GM12892 (cell line): ENCODE measurements at regions not wholly inside any gene's neighbourhood (a gene's known extent, or its start where the extent isn't known, plus 50 kb on each side); places are given as distances from the start of the nearest gene placed in this dataset.
"Not testable (repeated sequence)": the region's sequence is repeated elsewhere in the genome, so short reads cannot be mapped to it uniquely, and the experiment has no call there.

Source experiments
- POLR2A ChIP-seq: IDR thresholded peaks from 2 replicates; pipeline ENCODE4 v1.6.1; 2011; ENCODE audit warnings: low read depth, low read length, control low read depth
- POLR2AphosphoS5 ChIP-seq: IDR thresholded peaks from 2 replicates; pipeline ENCODE4 v1.6.1; 2011; ENCODE audit warnings: low read depth, low read length, control low read depth
- TAF1 ChIP-seq: IDR thresholded peaks from 2 replicates; pipeline ENCODE4 v1.6.1; 2011; ENCODE audit warnings: low read depth, mild to moderate bottlenecking, control low read depth, low read length, borderline replicate concordance

GRCh38 chr2:88986721-88987330 lies 295.4 kb downstream of the RPIA start:
- not testable (repeated sequence) for TF ChIP-seq POLR2A, POLR2AphosphoS5, TAF1
